GM18505 (cell line): ENCODE measurements at regions not wholly inside any gene's neighbourhood (a gene's known extent, or its start where the extent isn't known, plus 50 kb on each side); places are given as distances from the start of the nearest gene placed in this dataset.
"Not testable (repeated sequence)": the region's sequence is repeated elsewhere in the genome, so short reads cannot be mapped to it uniquely, and the experiment has no call there.

Source experiments
- ATAC-seq: cut with Tn5 transposase; IDR thresholded peaks from one replicate; pipeline ENCODE4 v1.9.1; 2021; ENCODE audit not compliant: unreplicated experiment
- POLR2A ChIP-seq: IDR thresholded peaks from 4 replicates; pipeline ENCODE4 v1.6.1; 2011; ENCODE audit warnings: borderline replicate concordance; ENCODE audit not compliant: insufficient read depth, insufficient read length; ENCODE audit errors: extremely low read depth

DNA sequence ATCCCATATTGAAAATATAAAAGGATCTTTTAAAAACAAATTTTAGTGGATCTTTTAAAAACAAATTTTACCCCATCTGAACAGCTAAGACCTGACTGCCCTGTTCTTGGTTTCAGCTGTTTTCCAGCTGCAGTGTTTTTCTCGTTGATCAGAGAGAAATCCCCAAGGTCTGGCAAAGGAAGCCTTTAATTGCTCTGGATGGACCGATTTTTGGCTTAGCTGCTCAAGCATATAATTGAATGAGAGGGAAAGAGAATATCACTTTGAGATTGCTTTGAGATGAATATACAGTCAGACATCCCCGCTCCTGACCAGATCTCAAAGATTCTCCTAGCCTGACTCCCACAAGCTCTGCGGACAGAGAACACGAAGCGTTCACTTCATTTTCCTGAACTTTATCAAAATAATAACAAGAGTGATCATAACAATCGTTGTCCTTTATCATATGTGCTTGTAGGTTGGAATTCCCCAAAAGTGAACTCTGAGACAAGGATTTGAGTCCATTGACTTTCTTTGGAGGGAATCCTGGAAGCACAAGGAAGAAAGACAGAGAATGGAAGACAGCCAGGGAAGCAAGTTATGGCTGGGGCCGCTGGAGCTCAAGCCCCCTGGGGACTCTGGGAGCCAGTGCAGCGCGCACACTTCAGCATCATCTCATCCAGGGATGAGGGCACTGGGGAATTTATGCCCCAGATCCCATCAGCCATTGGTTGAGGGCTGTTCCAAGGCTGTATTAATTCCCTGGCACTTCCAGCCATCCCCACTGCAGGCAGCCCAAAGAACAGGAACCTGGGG is 101.3 kb downstream of the SNX5 start:
- no peak for TF ChIP-seq POLR2A
- no peak for ATAC-seq

DNA sequence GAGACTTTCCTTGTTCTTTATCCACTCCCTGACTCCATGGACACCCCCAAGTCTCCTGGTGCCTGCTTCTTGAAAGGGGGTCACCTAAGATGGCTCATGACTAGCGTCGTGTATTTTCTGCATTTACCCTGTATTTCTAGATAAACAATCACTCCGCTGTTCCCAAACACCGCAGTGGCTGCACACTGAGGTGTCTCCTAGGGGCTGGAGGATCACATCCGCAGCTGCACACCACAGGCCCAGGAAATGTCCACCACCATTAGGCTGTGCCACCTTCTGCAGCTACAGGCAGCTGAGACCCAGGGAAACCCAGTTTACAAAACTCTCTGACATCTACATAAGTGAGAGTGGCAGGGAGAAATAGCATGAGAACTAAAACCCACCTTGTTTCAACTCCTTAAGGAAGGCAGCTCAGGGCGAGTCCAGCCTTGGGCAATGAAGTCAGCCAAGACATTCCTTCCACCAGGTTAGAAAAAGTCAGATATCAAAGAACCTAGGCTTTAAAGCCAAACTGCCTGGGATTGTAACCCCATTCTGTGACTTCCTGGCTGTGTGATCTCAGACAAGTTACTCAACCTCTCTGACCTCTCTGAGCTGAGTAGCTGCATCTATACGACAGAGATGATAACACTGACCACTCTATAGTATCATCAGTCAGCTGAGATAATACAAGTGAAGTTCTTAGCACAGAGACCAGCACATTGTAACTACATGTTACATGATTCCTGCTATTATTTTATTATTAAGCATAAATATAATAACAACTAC is 102.2 kb downstream of the SNX5 start:
- no peak for ATAC-seq
- TF ChIP-seq POLR2A, result no peak

DNA sequence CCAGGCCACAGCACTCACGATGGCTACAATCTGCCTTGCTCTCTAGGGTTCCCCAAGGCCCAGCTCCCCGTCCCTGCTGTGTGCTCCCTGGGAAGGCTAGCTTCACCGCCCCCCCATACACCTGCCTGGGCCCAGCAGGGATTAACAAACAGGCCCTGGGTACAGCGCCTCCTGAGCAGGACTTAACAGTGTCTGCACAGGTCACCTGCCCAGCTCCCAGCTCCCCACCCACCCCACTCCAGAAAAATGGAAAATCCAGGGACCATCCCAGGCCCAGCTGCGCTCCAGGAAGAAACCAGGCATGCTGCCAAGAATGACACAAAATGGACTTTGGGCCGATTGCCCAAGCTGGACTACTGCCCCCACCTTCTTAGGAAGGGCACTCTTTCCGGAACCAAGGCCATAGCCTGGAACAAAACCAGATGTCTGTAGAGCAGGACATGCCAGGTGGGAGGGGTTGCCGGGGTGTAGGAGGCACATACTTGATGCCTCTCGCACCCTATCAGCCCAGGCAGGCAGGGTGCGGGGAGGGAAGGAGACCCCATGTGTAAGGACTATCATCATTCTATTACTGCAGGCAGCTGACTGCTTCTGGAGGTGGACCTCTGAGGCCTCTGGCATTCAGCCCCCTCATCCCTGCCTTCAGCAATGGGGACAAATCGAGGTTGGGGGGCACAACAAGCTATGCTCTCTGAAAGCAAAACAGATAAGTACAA is 104.9 kb downstream of the SNX5 start:
- ATAC-seq, result no peak
- TF ChIP-seq POLR2A, result no peak

DNA sequence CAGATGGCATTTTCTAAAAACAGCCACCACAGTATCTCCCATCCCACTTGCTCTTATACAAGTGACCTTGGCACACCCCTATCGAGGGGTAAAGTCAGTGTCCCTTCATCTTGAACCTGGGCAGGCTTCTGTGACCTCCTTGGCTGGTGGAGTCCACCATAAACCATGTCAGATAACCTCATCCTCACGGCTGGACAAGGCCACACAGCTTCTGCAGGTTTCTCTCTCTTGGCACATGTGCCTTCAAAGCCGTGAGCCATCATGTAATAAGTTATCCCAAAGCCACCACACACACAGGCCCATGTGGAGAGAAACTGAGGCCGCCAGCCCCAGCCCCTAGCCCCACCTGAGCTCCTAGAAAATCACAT is 105.4 kb downstream of the SNX5 start:
- TF ChIP-seq POLR2A, result no peak
- no peak for ATAC-seq

DNA sequence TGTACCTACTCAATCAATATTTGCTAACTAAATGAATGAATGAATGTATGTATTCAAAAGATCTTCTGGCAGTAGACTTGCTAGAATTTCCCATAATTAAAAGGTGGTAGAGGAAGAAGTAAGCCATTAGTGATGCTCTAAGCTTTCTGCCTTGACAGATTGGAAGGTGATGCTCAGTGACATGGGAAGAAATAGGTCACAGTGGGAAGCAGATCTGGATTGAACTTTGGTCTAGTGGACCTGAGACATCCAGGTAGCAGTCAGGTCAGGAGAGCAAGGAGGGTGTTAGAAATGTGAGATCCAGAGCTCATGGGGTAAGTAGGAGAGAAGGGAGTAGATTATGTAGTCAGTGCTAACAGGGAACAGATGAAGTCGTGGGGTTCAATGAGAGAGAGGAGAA is 106.4 kb downstream of the SNX5 start:
- no peak for TF ChIP-seq POLR2A
- ATAC-seq, result no peak

DNA sequence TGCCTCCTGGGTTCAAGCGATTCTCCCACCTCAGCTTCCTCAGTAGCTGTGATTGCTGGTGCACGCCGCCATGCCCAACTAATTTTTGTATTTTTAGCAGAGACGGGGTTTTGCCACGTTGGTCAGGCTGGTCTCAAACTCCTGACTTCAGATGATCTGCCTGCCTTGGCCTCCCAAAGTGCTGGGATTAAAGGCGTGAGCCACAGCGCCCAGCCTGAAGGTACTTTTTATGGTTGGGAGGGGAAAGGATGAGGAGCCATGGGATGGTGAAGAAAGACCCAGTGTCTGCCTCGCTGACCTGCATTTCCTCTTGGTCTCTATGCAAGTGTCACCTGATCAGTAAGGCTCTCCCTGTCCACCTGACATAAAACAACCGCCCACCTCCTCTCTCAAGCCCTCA is 107.0 kb downstream of the SNX5 start:
- not testable (repeated sequence) for ATAC-seq

DNA sequence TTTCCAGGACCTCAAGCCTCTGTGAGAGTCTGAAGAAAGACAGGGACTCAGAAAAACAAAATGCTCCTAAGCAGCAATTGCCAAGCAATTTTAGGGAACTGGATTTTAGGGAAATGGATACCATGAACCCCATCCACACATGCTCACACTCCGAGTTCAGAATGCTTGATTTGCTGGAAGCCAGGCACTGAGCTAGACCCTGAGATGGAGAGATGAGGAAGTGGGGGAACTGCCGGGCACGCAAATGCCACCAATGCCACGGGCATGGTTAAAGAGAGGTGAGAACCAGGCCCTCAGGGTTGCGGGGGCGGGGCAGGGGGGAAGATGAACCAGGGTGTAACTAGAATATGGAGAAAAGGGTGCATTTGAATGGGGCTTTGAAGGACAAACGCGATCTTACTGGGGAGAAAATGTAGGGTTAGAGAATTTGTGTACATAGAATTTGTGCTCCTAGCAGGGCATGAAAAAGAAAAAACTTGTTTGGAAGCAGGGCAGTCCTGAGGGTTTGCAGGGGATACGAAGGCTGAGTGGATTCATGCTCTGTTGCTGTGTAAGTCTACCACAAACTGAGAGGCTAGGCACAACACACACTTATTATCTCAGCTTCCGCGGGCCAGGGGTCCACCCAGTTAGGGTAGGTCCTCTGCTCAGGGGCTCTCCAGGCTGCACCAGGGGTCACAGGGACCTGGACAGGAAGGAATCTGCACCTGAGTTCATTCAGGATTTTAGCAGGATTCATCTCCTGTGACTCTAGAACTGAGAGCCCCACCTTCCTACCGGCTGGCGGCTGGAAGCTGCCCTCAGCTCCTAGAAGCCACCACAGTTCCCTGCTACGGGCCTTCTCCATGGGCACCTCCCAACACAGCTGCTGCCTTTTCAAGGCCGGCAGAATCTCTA is 108.0 kb downstream of the SNX5 start:
- ATAC-seq, result no peak
- no peak for TF ChIP-seq POLR2A

DNA sequence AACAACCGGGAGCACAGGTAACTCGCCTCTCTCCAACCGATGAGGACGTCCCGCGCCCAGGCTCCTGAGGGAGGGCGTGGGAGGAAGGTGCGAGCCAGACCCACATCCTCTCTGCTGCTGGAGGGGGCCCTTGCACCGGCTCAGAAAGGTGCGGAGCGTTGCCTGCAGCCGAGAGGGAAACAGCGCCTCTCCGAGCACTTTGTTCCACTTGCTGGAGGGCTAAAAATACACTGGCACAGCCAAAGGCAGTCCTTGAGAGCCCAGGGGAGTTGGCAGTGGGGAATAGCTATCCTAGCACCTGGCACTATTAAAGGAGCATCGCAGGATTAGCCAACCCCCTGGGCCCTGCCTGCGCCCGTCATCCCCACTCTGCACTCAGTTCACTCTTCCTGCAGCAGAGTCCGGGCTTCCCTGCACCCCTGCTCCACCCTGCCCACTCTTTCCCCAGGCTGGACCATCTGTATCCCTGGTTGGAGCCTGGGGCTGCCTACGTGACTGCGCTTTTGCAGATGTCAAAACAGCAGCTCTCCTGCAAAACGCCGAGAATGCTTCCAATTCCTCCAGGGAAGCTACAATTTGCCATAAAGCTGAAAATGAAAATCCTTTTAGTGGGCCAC is 108.9 kb downstream of the SNX5 start:
- no peak for TF ChIP-seq POLR2A
- peak; percentile 31 for ATAC-seq

DNA sequence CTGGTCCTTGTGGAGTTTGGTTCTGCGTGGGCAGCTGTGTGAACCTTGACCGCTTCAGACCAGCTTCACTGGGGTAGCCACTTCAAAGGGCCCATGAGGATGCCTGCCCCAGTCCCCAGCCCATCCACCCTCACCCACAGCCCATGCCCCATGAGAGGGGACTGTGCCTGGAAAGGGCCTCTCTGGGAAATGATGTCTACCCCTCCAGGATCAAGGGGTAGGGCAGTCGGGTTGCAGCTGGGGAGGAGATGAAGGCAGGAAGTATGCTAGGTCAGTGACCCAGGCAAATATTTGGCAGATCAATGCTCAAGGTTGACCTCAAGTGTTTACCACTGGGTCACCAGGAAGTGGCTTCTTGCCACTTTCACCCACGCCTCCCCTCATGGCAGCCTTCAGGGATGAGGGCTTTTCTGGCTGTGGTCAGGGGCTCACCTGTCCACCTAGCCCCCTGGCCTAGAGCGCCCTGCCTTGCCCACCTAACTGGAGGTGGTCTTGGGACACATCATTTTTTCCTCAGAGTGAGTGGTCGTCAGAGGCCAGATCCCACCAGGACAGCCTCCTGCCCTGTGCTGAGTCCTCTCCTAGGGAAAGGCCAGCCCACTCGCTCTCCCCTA is 109.5 kb downstream of the SNX5 start:
- no peak for TF ChIP-seq POLR2A
- ATAC-seq, result no peak

DNA sequence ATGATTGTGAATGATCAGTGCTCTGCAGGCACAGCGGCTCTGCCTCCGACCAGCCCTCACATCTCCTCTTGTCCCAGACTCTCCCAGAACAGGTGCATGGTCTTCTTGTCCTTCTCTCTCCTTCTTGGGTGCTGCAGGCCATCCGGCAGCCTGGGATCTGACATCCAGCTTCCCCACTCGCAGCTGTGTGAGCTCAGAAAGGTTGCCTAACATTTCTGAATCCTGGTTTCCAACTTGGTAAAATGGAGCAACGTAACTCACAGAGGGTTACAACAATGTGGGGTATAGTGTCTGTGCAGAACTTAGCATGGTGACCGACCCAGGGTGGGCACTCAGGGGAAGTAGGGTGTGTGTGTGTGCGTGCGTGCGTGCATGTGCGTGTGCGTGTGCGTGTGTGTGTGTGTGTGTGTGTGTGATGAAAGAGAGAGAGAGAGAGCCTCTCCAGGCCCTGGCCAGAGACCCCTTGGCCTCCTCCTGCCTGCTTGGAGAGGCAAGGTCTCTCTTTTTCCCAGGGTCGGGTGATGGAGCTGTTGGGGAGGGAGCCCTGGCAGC is 110.1 kb downstream of the SNX5 start:
- no peak for TF ChIP-seq POLR2A
- no peak for ATAC-seq

DNA sequence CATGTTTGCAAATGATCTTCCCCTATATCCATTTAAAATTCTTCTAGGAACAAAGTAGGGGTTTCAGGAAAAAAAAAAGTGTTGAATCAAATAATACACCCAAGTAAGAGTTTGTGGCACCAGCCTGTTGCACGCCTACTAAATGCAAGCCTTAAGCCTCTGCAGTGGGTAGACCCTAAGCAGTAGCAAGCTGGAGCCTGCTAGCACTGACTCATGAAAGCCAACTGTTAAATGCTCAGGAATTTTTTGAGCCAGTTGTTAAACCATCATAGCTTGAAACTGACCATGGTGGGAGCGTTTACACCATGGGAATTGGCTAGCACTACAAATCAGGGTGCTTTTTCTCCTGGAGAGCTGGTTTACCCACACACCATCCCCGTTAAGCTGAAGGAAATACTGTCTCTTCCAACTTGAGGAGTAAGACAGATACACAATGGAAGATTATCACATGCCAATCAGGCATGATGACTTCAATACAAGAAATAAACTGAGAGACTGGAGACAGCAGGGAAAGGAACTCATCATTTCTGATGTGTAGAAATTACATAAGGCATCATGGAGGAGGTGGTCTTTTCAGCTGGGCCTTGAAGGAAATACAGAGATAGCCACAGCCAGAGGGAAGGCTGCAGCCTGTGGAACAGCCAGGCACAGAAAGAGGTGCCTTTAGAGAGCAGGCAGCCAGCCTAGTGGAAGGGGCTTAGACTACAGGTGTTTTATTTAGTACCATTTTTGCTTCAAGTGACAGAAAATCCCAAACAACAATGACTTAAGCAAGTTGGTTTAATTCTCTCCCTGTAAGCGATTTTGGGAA is 110.8 kb downstream of the SNX5 start:
- no peak for ATAC-seq
- no peak for TF ChIP-seq POLR2A
